GM23248 (cell line): ENCODE measurements at regions not wholly inside any gene's neighbourhood (a gene's known extent, or its start where the extent isn't known, plus 50 kb on each side); places are given as distances from the start of the nearest gene placed in this dataset.

Experiments used
- DNase-seq: peaks from one replicate; pipeline ENCODE4 v3.0.0-alpha.2; 2015
- H2AFZ ChIP-seq: fragments of 200-600 bp; sonication (generic); 2 replicates; pipeline ENCODE4 v1.6.1; 2016; ENCODE audit warnings: antibody characterized with exemption
- H3F3A ChIP-seq: fragments of 200-600 bp; sonication (generic); 2 replicates; pipeline ENCODE4 v1.6.1; 2016; ENCODE audit warnings: mild to moderate bottlenecking, antibody characterized with exemption, mixed run types; ENCODE audit not compliant: insufficient read depth
- H3K27ac ChIP-seq: fragments of 200-600 bp; sonication (generic); 2 replicates; pipeline ENCODE4 v1.5.1; 2016; ENCODE audit warnings: mild to moderate bottlenecking
- H3K27me3 ChIP-seq: fragments of 200-600 bp; sonication (generic); replicated peaks from 2 replicates; pipeline ENCODE4 v1.6.1; 2016; ENCODE audit warnings: mild to moderate bottlenecking; ENCODE audit not compliant: insufficient read depth
- H3K36me3 ChIP-seq: fragments of 200-600 bp; sonication (generic); 2 replicates; pipeline ENCODE4 v1.6.1; 2016; ENCODE audit warnings: low read depth, mild to moderate bottlenecking
- H3K4me1 ChIP-seq: fragments of 200-600 bp; sonication (generic); 2 replicates; pipeline ENCODE4 v1.6.1; 2016; ENCODE audit warnings: mild to moderate bottlenecking; ENCODE audit not compliant: insufficient read depth
- H3K4me2 ChIP-seq: fragments of 200-600 bp; sonication (generic); one replicate; pipeline ENCODE4 v1.6.1; 2016; ENCODE audit warnings: mild to moderate bottlenecking; ENCODE audit not compliant: unreplicated experiment
- H3K4me3 ChIP-seq: fragments of 200-600 bp; sonication (generic); 2 replicates; pipeline ENCODE4 v1.5.1; 2016; ENCODE audit warnings: mild to moderate bottlenecking
- H3K79me2 ChIP-seq: fragments of 200-600 bp; sonication (generic); 2 replicates; pipeline ENCODE4 v1.6.1; 2016; ENCODE audit warnings: mild to moderate bottlenecking; ENCODE audit not compliant: insufficient read depth
- H3K9ac ChIP-seq: fragments of 200-600 bp; sonication (generic); 2 replicates; pipeline ENCODE4 v1.6.1; 2016; ENCODE audit warnings: mild to moderate bottlenecking
- H3K9me2 ChIP-seq: fragments of 200-600 bp; sonication (generic); 2 replicates; pipeline ENCODE4 v1.6.1; 2016; ENCODE audit warnings: mixed run types, mild to moderate bottlenecking, moderate library complexity; ENCODE audit not compliant: insufficient read depth
- H3K9me3 ChIP-seq: fragments of 200-600 bp; sonication (generic); one replicate; pipeline ENCODE4 v1.6.1; 2017; ENCODE audit warnings: low read depth
- H4K20me1 ChIP-seq: fragments of 200-600 bp; sonication (generic); 2 replicates; pipeline ENCODE4 v1.6.0; 2016; ENCODE audit not compliant: insufficient read depth
- EZH2 ChIP-seq: fragments of 200-600 bp; sonication (generic); IDR thresholded peaks from 2 replicates; pipeline ENCODE4 v1.6.1; 2018; ENCODE audit warnings: antibody characterized with exemption, mild to moderate bottlenecking; ENCODE audit not compliant: insufficient read depth, poor library complexity, severe bottlenecking
- EZH2phosphoT487 ChIP-seq: fragments of 200-600 bp; sonication (generic); IDR thresholded peaks from 2 replicates; pipeline ENCODE4 v1.6.1; 2018; ENCODE audit warnings: antibody characterized with exemption, moderate library complexity, mild to moderate bottlenecking, low read depth; ENCODE audit not compliant: insufficient read depth
- WGBS, 2 experiments: methylation state at CpG; one replicate each; pipeline ENCODE4 v1.1.6; 2015 to 2017; ENCODE audit warnings: low lambda C conversion rate in 2 of 2, low coverage in 1 of 2; ENCODE audit errors: missing lambda C conversion rate in 2 of 2; 5-methylcytosine and 5-hydroxymethylcytosine counted together
- in situ Hi-C: fragments of 300-500 bp; cut with MboI; formaldehyde crosslinking; loops from 2 replicates; pipeline ENCODE4 v1.15.0; 2020

- in situ Hi-C loops: no loop called here
- H3K4me1 ChIP-seq: peaks cover 27% of the 10 kb centered on the region
- 72% methylated on average over 4 of the region's 4 CpGs for WGBS, 2 experiments
- no peaks in the 10 kb centered on the region for H3K9me3 ChIP-seq
- no peak overlapping the region for H2AFZ ChIP-seq
- TF ChIP-seq EZH2 (no peak), EZH2phosphoT487 (no peak)
- H4K20me1 ChIP-seq: no peaks in the 10 kb centered on the region
- H3K36me3 ChIP-seq: no peaks in the 10 kb centered on the region
- H3K9ac ChIP-seq: no peak overlapping the region
- peaks cover 22% of the 10 kb centered on the region for H3F3A ChIP-seq
- H3K9me2 ChIP-seq: no peaks in the 10 kb centered on the region
- no peaks in the 10 kb centered on the region for H3K79me2 ChIP-seq
- no peak overlapping the region for H3K4me3 ChIP-seq
- no peak overlapping the region for H3K27ac ChIP-seq
- no peak for DNase-seq
- no peak overlapping the region for H3K4me2 ChIP-seq
- H3K27me3 ChIP-seq: no peaks in the 10 kb centered on the region
These were observed 66.1 kb upstream of the ZBTB40 start for GRCh38 chr1:22385537-22385936.

DNA sequence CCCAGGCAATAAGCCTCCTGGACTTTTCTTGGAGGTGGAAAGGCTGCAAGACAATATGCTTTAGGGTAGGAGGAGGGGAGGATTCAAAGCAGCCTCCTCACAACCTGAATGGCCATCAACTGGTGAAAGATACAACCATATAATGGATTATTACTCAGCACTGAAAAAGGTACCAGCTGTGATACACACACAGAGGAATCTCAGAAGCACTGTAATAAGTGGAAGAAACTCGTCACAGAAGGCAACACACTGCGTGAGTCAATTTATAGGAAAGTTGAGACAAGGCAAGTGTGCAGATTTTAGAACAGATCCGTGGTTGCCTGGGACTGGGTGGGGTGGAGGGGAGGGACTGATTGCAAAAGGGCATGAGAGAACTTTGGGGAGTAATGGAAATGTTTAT lies 64.9 kb upstream of the ZBTB40 start:
- Histone ChIP-seq H3K9me2 (no peaks in the 10 kb centered on the region), H3K4me2 (no peak overlapping the region), H3K27me3 (no peaks in the 10 kb centered on the region), H2AFZ (no peak overlapping the region), H3K9me3 (no peaks in the 10 kb centered on the region), H3K36me3 (no peaks in the 10 kb centered on the region), H4K20me1 (no peaks in the 10 kb centered on the region), H3F3A (peaks cover 22% of the 10 kb centered on the region), H3K79me2 (no peaks in the 10 kb centered on the region), H3K4me1 (peaks cover 22% of the 10 kb centered on the region), H3K9ac (no peak overlapping the region), H3K4me3 (no peak overlapping the region), H3K27ac (no peak overlapping the region)
- in situ Hi-C loops: no loop called here
- 81 to 95% methylated on average over 3 of the region's 3 CpGs for WGBS, 2 experiments
- DNase-seq: peak; percentile 30
- no peak for TF ChIP-seq EZH2phosphoT487
- TF ChIP-seq EZH2: no peak

GRCh38 chr1:22387919-22388580 lies 63.6 kb upstream of the ZBTB40 start:
- H3K4me3 ChIP-seq: peak overlapping the region; percentile 18
- H3K9ac ChIP-seq: peak overlapping the region; percentile 72
- WGBS, 2 experiments: 3% methylated on average over 13 of the region's 13 CpGs
- H3K9me2 ChIP-seq: no peaks in the 10 kb centered on the region
- in situ Hi-C loops: no loop called here
- no peak; the same call in 1 of the 2 replicates for TF ChIP-seq EZH2phosphoT487
- TF ChIP-seq EZH2: no peak
- H3K79me2 ChIP-seq: no peaks in the 10 kb centered on the region
- H2AFZ ChIP-seq: no peak overlapping the region
- H3K4me2 ChIP-seq: peak overlapping the region; percentile 54
- no peaks in the 10 kb centered on the region for H3K27me3 ChIP-seq
- peak; percentile 89 for DNase-seq
- H3F3A ChIP-seq: peaks cover 22% of the 10 kb centered on the region
- H3K9me3 ChIP-seq: no peaks in the 10 kb centered on the region
- H3K36me3 ChIP-seq: no peaks in the 10 kb centered on the region
- H4K20me1 ChIP-seq: no peaks in the 10 kb centered on the region
- H3K4me1 ChIP-seq: peaks cover 22% of the 10 kb centered on the region
- peak overlapping the region; percentile 92 for H3K27ac ChIP-seq

DNA sequence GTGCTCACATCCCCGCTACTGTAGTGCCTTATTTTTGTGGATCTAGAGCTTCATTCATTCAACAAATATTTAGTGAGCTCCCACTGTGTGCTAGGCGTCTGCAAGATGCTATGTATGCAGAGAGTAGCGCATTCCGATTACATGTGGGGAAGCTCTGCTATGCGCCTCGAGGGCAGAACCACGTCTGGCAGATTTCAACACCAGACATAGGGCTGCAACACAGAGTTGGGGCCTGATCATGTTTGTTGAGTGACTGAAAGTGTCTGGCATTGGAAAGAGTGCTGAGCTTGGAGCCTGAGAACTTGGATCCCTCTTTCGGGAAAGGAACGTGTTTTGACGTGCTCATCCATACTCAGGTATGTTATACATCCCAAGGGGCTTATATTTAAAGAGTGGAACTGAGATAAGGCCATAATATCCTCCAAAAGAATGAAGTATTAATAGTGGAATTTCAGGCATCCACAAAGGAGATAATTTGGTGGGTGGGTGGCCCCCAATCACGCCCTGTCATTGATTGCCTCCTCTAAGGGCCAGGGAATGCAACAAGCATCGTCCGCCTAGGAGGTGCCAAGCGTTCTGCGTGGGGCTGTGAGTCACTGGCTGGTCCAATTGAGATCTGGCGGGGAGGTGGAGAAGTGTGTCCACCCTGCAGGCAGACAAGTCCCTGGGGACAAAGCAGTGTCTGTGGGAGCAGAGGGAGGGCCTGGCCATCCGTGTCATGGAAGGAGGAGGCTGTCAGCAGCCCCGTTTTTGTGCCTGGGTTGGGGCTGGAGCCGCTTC lies 62.8 kb upstream of the ZBTB40 start:
- in situ Hi-C loops: no loop called here
- WGBS, 2 experiments: 4% methylated on average over 19 of the region's 19 CpGs
- H3K9me2 ChIP-seq: no peaks in the 10 kb centered on the region
- no peaks in the 10 kb centered on the region for H3K27me3 ChIP-seq
- peak overlapping the region; percentile 18; the same call in 1 of the 2 replicates for H3K4me3 ChIP-seq
- no peaks in the 10 kb centered on the region for H4K20me1 ChIP-seq
- DNase-seq: peak; percentile 98
- H3K9me3 ChIP-seq: no peaks in the 10 kb centered on the region
- peaks cover 22% of the 10 kb centered on the region for H3F3A ChIP-seq
- H3K9ac ChIP-seq: peak overlapping the region; percentile 72
- H3K36me3 ChIP-seq: no peaks in the 10 kb centered on the region
- H3K79me2 ChIP-seq: no peaks in the 10 kb centered on the region
- peak overlapping the region; percentile 92 for H3K27ac ChIP-seq
- peak overlapping the region; percentile 54 for H3K4me2 ChIP-seq
- TF ChIP-seq EZH2 (no peak), EZH2phosphoT487 (no peak)
- no peak overlapping the region for H2AFZ ChIP-seq
- peaks cover 22% of the 10 kb centered on the region for H3K4me1 ChIP-seq
